RWPE1 (cell line): ENCODE measurements at regions not wholly inside any gene's neighbourhood (a gene's known extent, or its start where the extent isn't known, plus 50 kb on each side); places are given as distances from the start of the nearest gene placed in this dataset.

ENCODE experiments used
- CTCF ChIA-PET: fragments of 350-600 bp; sonication (Branson Sonifier 250); formaldehyde crosslinking; extraction: SDS; loops from one replicate; lab custom pipeline; 2021; lab: Yijun Ruan, JAX
- POLR2A ChIA-PET: fragments of 400-600 bp; formaldehyde crosslinking; extraction: SDS; loops from one replicate; lab custom pipeline; 2020; ENCODE audit warnings: antibody characterized with exemption; ENCODE audit not compliant: low non-redundant PET; lab: Yijun Ruan, JAX
- DNase-seq: peaks from one replicate; pipeline ENCODE4 v3.0.0; 2012; ENCODE audit warnings: low spot score
- H3K27ac ChIP-seq: fragments of 450-650 bp; 2 replicates; pipeline ENCODE4 v1.5.1; 2017
- CTCF ChIP-seq: fragments of 450-650 bp; conservative IDR thresholded peaks from 2 replicates; pipeline ENCODE4 v1.5.1; 2017; ENCODE audit warnings: low read depth, mild to moderate bottlenecking

GRCh38 chrX:22397566-22397965, 124.9 kb downstream of the CBLL2 start:
- no peak for TF ChIP-seq CTCF

DNA sequence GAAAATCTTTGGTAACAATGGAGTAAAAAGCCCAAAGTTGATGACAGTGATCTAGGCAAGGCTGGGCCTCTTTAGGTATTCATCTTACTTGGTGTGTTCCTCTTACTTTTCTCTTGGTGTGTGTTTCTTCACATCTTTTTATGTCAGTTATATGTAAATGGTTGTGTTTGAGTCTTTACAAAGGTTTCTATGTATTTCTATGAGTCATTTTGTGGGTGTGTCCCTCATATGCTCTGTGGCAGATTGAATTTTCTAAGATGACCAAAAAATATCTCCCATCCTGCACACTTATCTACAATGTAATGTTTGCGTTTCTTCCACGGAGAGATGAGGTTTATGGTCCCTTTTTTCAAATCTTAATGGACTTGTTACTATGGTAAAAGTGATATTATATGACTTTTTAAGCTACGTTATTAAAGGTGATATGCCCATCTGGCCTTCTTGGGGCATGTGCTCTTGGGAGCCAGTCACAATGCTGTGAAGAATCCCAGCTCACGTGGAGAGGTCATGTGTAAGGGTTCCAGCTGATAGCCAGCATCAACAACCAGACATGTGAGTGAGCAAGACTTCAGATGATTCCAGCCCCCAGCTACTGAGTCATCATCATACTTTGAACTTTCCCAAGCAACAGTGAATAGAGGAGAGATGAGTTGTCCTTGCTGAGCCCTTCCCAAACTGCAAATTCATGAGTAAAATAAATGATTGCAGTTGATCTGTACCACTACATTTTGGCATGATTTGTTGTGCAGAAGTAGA, 126.9 kb downstream of the CBLL2 start:
- POLR2A ChIA-PET, result no interaction called here
- DNase-seq, result peak; percentile 20

More at GRCh38 chrX:22397566-22397965, 124.9 kb downstream of the CBLL2 start:
- H3K27ac ChIP-seq, result no peak overlapping the region
- DNase-seq, result no peak
- POLR2A ChIA-PET, result no interaction called here
- CTCF ChIA-PET, result no interaction called here

DNA sequence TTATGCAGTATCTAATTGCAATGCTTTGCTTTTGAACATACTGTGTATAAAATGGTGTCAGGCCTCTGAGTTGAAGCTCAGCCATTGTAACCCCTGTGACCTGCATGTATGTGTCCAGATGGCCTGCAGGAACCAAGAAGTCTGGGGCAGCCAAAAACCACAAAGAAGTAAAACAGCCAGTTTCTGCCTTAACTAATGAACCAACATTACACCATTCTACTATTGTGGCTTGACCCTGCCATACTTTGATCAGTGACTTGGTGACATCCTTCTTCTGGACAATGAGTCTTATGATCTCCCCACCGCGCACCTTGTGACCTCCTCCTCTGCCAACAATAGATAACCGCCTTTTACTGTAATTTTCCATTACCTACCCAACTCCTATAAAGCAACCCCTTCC, 131.6 kb downstream of the CBLL2 start:
- no peak overlapping the region for H3K27ac ChIP-seq
- ChIA-PET CTCF (no interaction called here), POLR2A (no interaction called here)
- no peak for DNase-seq
- no peak for TF ChIP-seq CTCF

More for the DNA sequence above, 126.9 kb downstream of the CBLL2 start:
- CTCF ChIA-PET, result no interaction called here
- no peak overlapping the region for H3K27ac ChIP-seq
- no peak for TF ChIP-seq CTCF

GRCh38 chrX:22406201-22406737, 133.6 kb downstream of the CBLL2 start:
- H3K27ac ChIP-seq, result no peak overlapping the region
- ChIA-PET POLR2A (no interaction called here), CTCF (no interaction called here)
- no peak for DNase-seq
- no peak for TF ChIP-seq CTCF

DNA sequence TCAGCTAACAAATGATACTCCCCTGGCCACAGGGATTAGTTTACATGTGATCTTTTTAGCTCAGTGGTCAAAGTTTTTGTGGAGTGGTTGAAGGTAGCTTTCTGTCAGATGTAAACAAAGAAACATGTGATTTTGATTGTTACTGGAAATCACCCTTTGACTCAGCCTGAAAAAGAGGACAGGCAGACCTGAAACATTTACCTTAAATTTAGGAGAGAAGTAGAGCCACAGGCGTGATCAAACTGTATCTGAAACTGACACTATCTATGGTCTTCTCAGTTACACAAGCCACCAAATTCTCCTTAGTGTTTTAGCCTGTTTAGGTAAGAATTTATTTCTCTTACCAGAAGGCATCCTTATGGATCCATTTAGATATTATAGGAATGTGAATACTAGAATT, 136.7 kb downstream of the CBLL2 start:
- DNase-seq, result no peak
- CTCF ChIA-PET, result no interaction called here
- no peak overlapping the region for H3K27ac ChIP-seq
- TF ChIP-seq CTCF, result no peak
- POLR2A ChIA-PET, result no interaction called here

- TF ChIP-seq CTCF, result no peak
- DNase-seq, result peak; percentile 1
- POLR2A ChIA-PET, result no interaction called here
- H3K27ac ChIP-seq, result no peak overlapping the region
- CTCF ChIA-PET, result no interaction called here
Measured at GRCh38 chrX:22424122-22424915, 151.6 kb downstream of the CBLL2 start.
